ENCODE measurements at regions not wholly inside any gene's neighbourhood (a gene's known extent, or its start where the extent isn't known, plus 50 kb on each side); places are given as distances from the start of the nearest gene placed in this dataset.

GRCh38 chr13:61339054-61339621 is 76.5 kb downstream of the PCDH20 start:
- Histone ChIP-seq H3K27me3 (ENCODE audit: control insufficient read depth in 2 of 2, insufficient read depth in 2 of 2, low read length in 2 of 2) (no peaks in the 10 kb centered on the region), H3K4me1 (ENCODE audit: control insufficient read depth in 1 of 2, insufficient read depth in 2 of 2, low read length in 2 of 2) (no peaks in the 10 kb centered on the region), H4K20me1 (ENCODE audit: insufficient read depth, low read length) (no peaks in the 10 kb centered on the region), H3K4me2 (replicated peaks; ENCODE audit: extremely low read depth, low read length, poor library complexity, severe bottlenecking) (no peak overlapping the region), H3K9ac (ENCODE audit: insufficient read depth, low read length, poor library complexity, severe bottlenecking) (no peak overlapping the region), H3K79me2 (ENCODE audit: insufficient read depth, low read length) (no peaks in the 10 kb centered on the region), H2AFZ (ENCODE audit: insufficient read depth, low read depth, low read length, poor library complexity, severe bottlenecking) (no peak overlapping the region), H3K9me3 (replicated peaks in 1 of 2; ENCODE audit: control insufficient read depth in 1 of 2, insufficient read depth in 1 of 2, low read length in 2 of 2) (peaks cover 12 to 20% of the 10 kb centered on the region in 2 donors), H3K4me3 (replicated peaks in 1 of 3; ENCODE audit: low read depth in 2 of 3, low read length in 3 of 3) (no peak overlapping the region), H3K36me3 (replicated peaks in 1 of 2; ENCODE audit: control insufficient read depth in 1 of 2, insufficient read depth in 2 of 2, low read length in 2 of 2) (no peaks in the 10 kb centered on the region), H3K27ac (ENCODE audit: low read depth in 1 of 2, low read length in 2 of 2) (no peak overlapping the region)
- H3K9me3 Mint-ChIP-seq: peaks cover 2 to 25% (median 8%) of the 10 kb centered on the region in 7 donors
- intact Hi-C loops (cut with micrococcal nuclease): no loop called here
- no peak overlapping the region for H3K4me3 Mint-ChIP-seq
- WGBS (ENCODE audit: insufficient coverage): 86% methylated on average over 36 of the region's 45 CpGs
- H3K4me1 Mint-ChIP-seq: no peaks in the 10 kb centered on the region
- H3K36me3 Mint-ChIP-seq: no peaks in the 10 kb centered on the region
- TF ChIP-seq, protein P1, sequence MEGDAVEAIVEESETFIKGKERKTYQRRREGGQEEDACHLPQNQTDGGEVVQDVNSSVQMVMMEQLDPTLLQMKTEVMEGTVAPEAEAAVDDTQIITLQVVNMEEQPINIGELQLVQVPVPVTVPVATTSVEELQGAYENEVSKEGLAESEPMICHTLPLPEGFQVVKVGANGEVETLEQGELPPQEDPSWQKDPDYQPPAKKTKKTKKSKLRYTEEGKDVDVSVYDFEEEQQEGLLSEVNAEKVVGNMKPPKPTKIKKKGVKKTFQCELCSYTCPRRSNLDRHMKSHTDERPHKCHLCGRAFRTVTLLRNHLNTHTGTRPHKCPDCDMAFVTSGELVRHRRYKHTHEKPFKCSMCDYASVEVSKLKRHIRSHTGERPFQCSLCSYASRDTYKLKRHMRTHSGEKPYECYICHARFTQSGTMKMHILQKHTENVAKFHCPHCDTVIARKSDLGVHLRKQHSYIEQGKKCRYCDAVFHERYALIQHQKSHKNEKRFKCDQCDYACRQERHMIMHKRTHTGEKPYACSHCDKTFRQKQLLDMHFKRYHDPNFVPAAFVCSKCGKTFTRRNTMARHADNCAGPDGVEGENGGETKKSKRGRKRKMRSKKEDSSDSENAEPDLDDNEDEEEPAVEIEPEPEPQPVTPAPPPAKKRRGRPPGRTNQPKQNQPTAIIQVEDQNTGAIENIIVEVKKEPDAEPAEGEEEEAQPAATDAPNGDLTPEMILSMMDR (IDR thresholded peaks at IDR 0.05): no peak
- H3K27me3 Mint-ChIP-seq (ENCODE audit: low read depth in 3 of 3): no peaks in the 10 kb centered on the region
- no peak for DNase-seq
- H3K27ac Mint-ChIP-seq: no peak overlapping the region

GRCh38 chr13:61316647-61317046 is 99.0 kb downstream of the PCDH20 start:
- Histone ChIP-seq H3K36me3 (replicated peaks in 1 of 2; ENCODE audit: control insufficient read depth in 1 of 2, insufficient read depth in 2 of 2, low read length in 2 of 2) (no peaks in the 10 kb centered on the region), H3K4me1 (ENCODE audit: control insufficient read depth in 1 of 2, insufficient read depth in 2 of 2, low read length in 2 of 2) (no peaks in the 10 kb centered on the region), H3K4me3 (replicated peaks in 1 of 3; ENCODE audit: low read depth in 2 of 3, low read length in 3 of 3) (no peak overlapping the region), H3K9me3 (replicated peaks in 1 of 2; ENCODE audit: control insufficient read depth in 1 of 2, insufficient read depth in 1 of 2, low read length in 2 of 2) (peaks cover 0 to 14% of the 10 kb centered on the region in 2 donors), H2AFZ (ENCODE audit: insufficient read depth, low read depth, low read length, poor library complexity, severe bottlenecking) (no peak overlapping the region), H3K27me3 (ENCODE audit: control insufficient read depth in 2 of 2, insufficient read depth in 2 of 2, low read length in 2 of 2) (no peaks in the 10 kb centered on the region), H3K9ac (ENCODE audit: insufficient read depth, low read length, poor library complexity, severe bottlenecking) (no peak overlapping the region), H3K4me2 (replicated peaks; ENCODE audit: extremely low read depth, low read length, poor library complexity, severe bottlenecking) (no peak overlapping the region), H4K20me1 (ENCODE audit: insufficient read depth, low read length) (no peaks in the 10 kb centered on the region), H3K79me2 (ENCODE audit: insufficient read depth, low read length) (no peaks in the 10 kb centered on the region), H3K27ac (ENCODE audit: low read depth in 1 of 2, low read length in 2 of 2) (no peak overlapping the region)
- intact Hi-C loops (cut with micrococcal nuclease): no loop called here
- no CpG with 5 or more reads among the region's 1 CpG for WGBS (ENCODE audit: insufficient coverage)
- DNase-seq: no peak
- no peaks in the 10 kb centered on the region for H3K36me3 Mint-ChIP-seq
- H3K4me3 Mint-ChIP-seq: no peak overlapping the region
- H3K9me3 Mint-ChIP-seq: peaks cover 0 to 9% (median 2%) of the 10 kb centered on the region in 7 donors
- no peaks in the 10 kb centered on the region for H3K4me1 Mint-ChIP-seq
- H3K27ac Mint-ChIP-seq: no peak overlapping the region
- no peaks in the 10 kb centered on the region for H3K27me3 Mint-ChIP-seq (ENCODE audit: low read depth in 3 of 3)
- TF ChIP-seq, protein P1 (IDR thresholded peaks at IDR 0.05): no peak

All from CD14-positive monocyte (primary cell).